Stimulated activated CD4-positive, alpha-beta T cell treated with anti-CD3 and anti-CD28 coated beads, Interleukin-4, amount 100 ng/mL, for 48 hours (primary cell): ENCODE measurements at regions not wholly inside any gene's neighbourhood (a gene's known extent, or its start where the extent isn't known, plus 50 kb on each side); places are given as distances from the start of the nearest gene placed in this dataset.

Experiments used
- DNase-seq, 2 donors: peaks; one replicate each; pipeline ENCODE4 v3.0.0-alpha.2; 2020; ENCODE audit warnings: low read depth in 2 of 2

GRCh38 chr12:125564753-125565152 lies 499.5 kb downstream of the AACS start:
- no peak for DNase-seq

GRCh38 chr12:125567581-125567980 lies 502.3 kb downstream of the AACS start:
- no peak for DNase-seq

- no peak for DNase-seq
Measured at GRCh38 chr12:125568306-125568705, 503.1 kb downstream of the AACS start.

- no peak for DNase-seq
Measured at GRCh38 chr12:125573271-125573670, 508.0 kb downstream of the AACS start.

- no peak for DNase-seq
Measured at GRCh38 chr12:125577334-125577733, 512.1 kb downstream of the AACS start.

GRCh38 chr12:125579916-125580315 lies 514.7 kb downstream of the AACS start:
- DNase-seq, result no peak

GRCh38 chr12:125583071-125583470 lies 517.8 kb downstream of the AACS start:
- DNase-seq, result no peak

GRCh38 chr12:125586441-125586840 lies 521.2 kb downstream of the AACS start:
- DNase-seq, result no peak

- DNase-seq, result no peak
Measured at GRCh38 chr12:125593269-125593668, 528.0 kb downstream of the AACS start.

- DNase-seq, result no peak
Measured at GRCh38 chr12:125604976-125605375, 539.7 kb downstream of the AACS start.

GRCh38 chr12:125606312-125606711 lies 541.1 kb downstream of the AACS start:
- DNase-seq, result no peak

GRCh38 chr12:125610292-125610691 lies 545.1 kb downstream of the AACS start:
- DNase-seq, result no peak

GRCh38 chr12:125610971-125611370 lies 545.7 kb downstream of the AACS start:
- no peak for DNase-seq

GRCh38 chr12:125614058-125614457 lies 548.8 kb downstream of the AACS start:
- no peak for DNase-seq

- DNase-seq, result no peak
Measured at GRCh38 chr12:125619723-125620122, 554.5 kb downstream of the AACS start.

GRCh38 chr12:125633686-125634085 lies 568.5 kb downstream of the AACS start:
- DNase-seq, result no peak

GRCh38 chr12:125634813-125635212 lies 569.6 kb downstream of the AACS start:
- no peak for DNase-seq

GRCh38 chr12:125639826-125640225 lies 574.6 kb downstream of the AACS start:
- no peak for DNase-seq

GRCh38 chr12:125643055-125643454 lies 577.8 kb downstream of the AACS start:
- no peak for DNase-seq

GRCh38 chr12:125645724-125646123 lies 580.5 kb downstream of the AACS start:
- no peak for DNase-seq

GRCh38 chr12:125650587-125650986 lies 585.4 kb downstream of the AACS start:
- no peak for DNase-seq

- no peak for DNase-seq
Measured at GRCh38 chr12:125651625-125652024, 586.4 kb downstream of the AACS start.

- no peak for DNase-seq
Measured at GRCh38 chr12:125652681-125653080, 587.4 kb downstream of the AACS start.

- no peak for DNase-seq
Measured at GRCh38 chr12:125657681-125658080, 592.4 kb downstream of the AACS start.
